NCI-H187 (cell line): ENCODE measurements at regions not wholly inside any gene's neighbourhood (a gene's known extent, or its start where the extent isn't known, plus 50 kb on each side); places are given as distances from the start of the nearest gene placed in this dataset.

ENCODE experiments used
- DNase-seq, 2 experiments: peaks; one replicate each; lab custom pipeline; 2025; lab: John Stamatoyannopoulos, UW

- DNase-seq = no peak
Measured at GRCh38 chr6:54010340-54011276, 100.6 kb upstream of the MLIP start.

GRCh38 chr6:54011277-54011648, 100.0 kb upstream of the MLIP start:
- DNase-seq = no peak

- DNase-seq = no peak
Measured at GRCh38 chr6:54013966-54014365, 97.3 kb upstream of the MLIP start.

GRCh38 chr6:54014440-54014839, 96.8 kb upstream of the MLIP start:
- peak in 1 of 2 experiments; percentile 28 for DNase-seq

- DNase-seq = no peak
Measured at GRCh38 chr6:54017877-54018276, 93.4 kb upstream of the MLIP start.

GRCh38 chr6:54018722-54019121, 92.5 kb upstream of the MLIP start:
- DNase-seq = no peak

GRCh38 chr6:54019860-54020259, 91.4 kb upstream of the MLIP start:
- no peak for DNase-seq

- no peak for DNase-seq
Measured at GRCh38 chr6:54020334-54020733, 90.9 kb upstream of the MLIP start.

GRCh38 chr6:54026652-54027400, 84.4 kb upstream of the MLIP start:
- DNase-seq = no peak

- no peak for DNase-seq
Measured at GRCh38 chr6:54028170-54028569, 83.1 kb upstream of the MLIP start.

GRCh38 chr6:54029187-54029586, 82.1 kb upstream of the MLIP start:
- DNase-seq = no peak

GRCh38 chr6:54031169-54031568, 80.1 kb upstream of the MLIP start:
- no peak for DNase-seq

- DNase-seq = no peak
Measured at GRCh38 chr6:54037277-54037779, 73.9 kb upstream of the MLIP start.

GRCh38 chr6:54040545-54040944, 70.7 kb upstream of the MLIP start:
- no peak for DNase-seq

- DNase-seq = no peak
Measured at GRCh38 chr6:54041239-54041638, 70.0 kb upstream of the MLIP start.

GRCh38 chr6:54043360-54043759, 67.9 kb upstream of the MLIP start:
- DNase-seq = no peak

GRCh38 chr6:54044059-54044458, 67.2 kb upstream of the MLIP start:
- no peak for DNase-seq

GRCh38 chr6:54048782-54049181, 62.5 kb upstream of the MLIP start:
- no peak for DNase-seq

- no peak for DNase-seq
Measured at GRCh38 chr6:54050750-54051149, 60.5 kb upstream of the MLIP start.

- peak; percentile 9 to 25 for DNase-seq
Measured at GRCh38 chr6:54053881-54054391, 57.3 kb upstream of the MLIP start.

GRCh38 chr6:54056105-54056504, 55.1 kb upstream of the MLIP start:
- DNase-seq = no peak

- DNase-seq = no peak
Measured at GRCh38 chr6:54057058-54057457, 54.2 kb upstream of the MLIP start.

- no peak for DNase-seq
Measured at GRCh38 chr6:54058236-54058635, 53.0 kb upstream of the MLIP start.
